ENCODE measurements at regions not wholly inside any gene's neighbourhood (a gene's known extent, or its start where the extent isn't known, plus 50 kb on each side); places are given as distances from the start of the nearest gene placed in this dataset.

DNA sequence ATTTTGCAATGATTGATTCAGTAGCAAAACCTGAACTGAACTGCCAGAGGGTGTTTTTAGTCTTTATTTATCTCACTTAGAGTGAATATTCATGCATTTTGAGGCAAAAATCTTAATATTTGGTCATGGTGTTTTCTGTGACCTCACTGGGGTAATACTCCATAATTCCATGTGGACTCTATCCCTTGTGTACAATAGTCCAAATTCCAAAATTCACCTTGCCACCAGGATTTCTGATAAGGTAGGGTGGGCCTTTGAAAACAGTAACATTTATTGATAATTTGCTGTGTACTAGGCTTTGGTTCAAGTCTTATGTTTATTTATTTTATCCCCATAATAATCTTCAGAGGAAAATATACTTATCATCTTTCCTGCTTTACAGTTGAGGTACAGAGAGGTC lies 68.4 kb upstream of the PDE5A start:
- TF ChIP-seq PHTF2 (CRISPR knock-in tag; IDR thresholded peaks at IDR 0.05) (no peak), ZNF175 (CRISPR knock-in tag; IDR thresholded peaks at IDR 0.05; ENCODE audit: low read depth) (no peak), WHSC1 (IDR thresholded peaks at IDR 0.05; ENCODE audit: low read length) (no peak), TAF1 (IDR thresholded peaks at IDR 0.05; ENCODE audit: control insufficient read depth, extremely low read depth, insufficient read depth, low read length, severe bottlenecking) (no peak), ZSCAN29 (IDR thresholded peaks at IDR 0.05) (no peak), POLR2AphosphoS5 (IDR thresholded peaks at IDR 0.05; ENCODE audit: control insufficient read depth, insufficient read depth, low read depth, low read length) (no peak), GATAD2B (IDR thresholded peaks at IDR 0.05; ENCODE audit: borderline replicate concordance) (no peak), FOSL1 (tag; conservative IDR thresholded peaks at IDR 0.05) (no peak), ZKSCAN8 (CRISPR knock-in tag; IDR thresholded peaks at IDR 0.05) (no peak), PHF20 (IDR thresholded peaks at IDR 0.05; ENCODE audit: partially characterized antibody) (no peak)
- TF ChIP-seq, protein P1, sequence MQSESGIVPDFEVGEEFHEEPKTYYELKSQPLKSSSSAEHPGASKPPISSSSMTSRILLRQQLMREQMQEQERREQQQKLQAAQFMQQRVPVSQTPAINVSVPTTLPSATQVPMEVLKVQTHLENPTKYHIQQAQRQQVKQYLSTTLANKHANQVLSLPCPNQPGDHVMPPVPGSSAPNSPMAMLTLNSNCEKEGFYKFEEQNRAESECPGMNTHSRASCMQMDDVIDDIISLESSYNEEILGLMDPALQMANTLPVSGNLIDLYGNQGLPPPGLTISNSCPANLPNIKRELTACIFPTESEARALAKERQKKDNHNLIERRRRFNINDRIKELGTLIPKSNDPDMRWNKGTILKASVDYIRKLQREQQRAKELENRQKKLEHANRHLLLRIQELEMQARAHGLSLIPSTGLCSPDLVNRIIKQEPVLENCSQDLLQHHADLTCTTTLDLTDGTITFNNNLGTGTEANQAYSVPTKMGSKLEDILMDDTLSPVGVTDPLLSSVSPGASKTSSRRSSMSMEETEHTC (IDR thresholded peaks at IDR 0.05): no peak
- TF ChIP-seq, protein P2, sequence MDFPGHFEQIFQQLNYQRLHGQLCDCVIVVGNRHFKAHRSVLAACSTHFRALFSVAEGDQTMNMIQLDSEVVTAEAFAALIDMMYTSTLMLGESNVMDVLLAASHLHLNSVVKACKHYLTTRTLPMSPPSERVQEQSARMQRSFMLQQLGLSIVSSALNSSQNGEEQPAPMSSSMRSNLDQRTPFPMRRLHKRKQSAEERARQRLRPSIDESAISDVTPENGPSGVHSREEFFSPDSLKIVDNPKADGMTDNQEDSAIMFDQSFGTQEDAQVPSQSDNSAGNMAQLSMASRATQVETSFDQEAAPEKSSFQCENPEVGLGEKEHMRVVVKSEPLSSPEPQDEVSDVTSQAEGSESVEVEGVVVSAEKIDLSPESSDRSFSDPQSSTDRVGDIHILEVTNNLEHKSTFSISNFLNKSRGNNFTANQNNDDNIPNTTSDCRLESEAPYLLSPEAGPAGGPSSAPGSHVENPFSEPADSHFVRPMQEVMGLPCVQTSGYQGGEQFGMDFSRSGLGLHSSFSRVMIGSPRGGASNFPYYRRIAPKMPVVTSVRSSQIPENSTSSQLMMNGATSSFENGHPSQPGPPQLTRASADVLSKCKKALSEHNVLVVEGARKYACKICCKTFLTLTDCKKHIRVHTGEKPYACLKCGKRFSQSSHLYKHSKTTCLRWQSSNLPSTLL (IDR thresholded peaks at IDR 0.05): no peak
- TF ChIP-seq, protein P3, sequence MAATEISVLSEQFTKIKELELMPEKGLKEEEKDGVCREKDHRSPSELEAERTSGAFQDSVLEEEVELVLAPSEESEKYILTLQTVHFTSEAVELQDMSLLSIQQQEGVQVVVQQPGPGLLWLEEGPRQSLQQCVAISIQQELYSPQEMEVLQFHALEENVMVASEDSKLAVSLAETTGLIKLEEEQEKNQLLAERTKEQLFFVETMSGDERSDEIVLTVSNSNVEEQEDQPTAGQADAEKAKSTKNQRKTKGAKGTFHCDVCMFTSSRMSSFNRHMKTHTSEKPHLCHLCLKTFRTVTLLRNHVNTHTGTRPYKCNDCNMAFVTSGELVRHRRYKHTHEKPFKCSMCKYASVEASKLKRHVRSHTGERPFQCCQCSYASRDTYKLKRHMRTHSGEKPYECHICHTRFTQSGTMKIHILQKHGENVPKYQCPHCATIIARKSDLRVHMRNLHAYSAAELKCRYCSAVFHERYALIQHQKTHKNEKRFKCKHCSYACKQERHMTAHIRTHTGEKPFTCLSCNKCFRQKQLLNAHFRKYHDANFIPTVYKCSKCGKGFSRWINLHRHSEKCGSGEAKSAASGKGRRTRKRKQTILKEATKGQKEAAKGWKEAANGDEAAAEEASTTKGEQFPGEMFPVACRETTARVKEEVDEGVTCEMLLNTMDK (IDR thresholded peaks at IDR 0.05; ENCODE audit: borderline replicate concordance, insufficient read depth, low read depth, low read length, poor library complexity, severe bottlenecking): no peak
- no peak for ATAC-seq
- H3K9ac ChIP-seq (ENCODE audit: insufficient read depth in 1 of 2, low read depth in 2 of 2, low read length in 2 of 2): no peak overlapping the region
- no peaks in the 10 kb centered on the region for H3K79me2 ChIP-seq (ENCODE audit: control insufficient read depth, insufficient read depth, low read length)
- no peaks in the 10 kb centered on the region for H4K20me1 ChIP-seq (replicated peaks; ENCODE audit: control insufficient read depth, insufficient read depth, low read length)
- no peaks in the 10 kb centered on the region for H3K9me1 ChIP-seq (ENCODE audit: control insufficient read depth, insufficient read depth, low read length)
- in situ Hi-C loops (cut with MboI): no loop called here
- H3K4me2 ChIP-seq (ENCODE audit: insufficient read depth, low read length): no peak overlapping the region
- POLR2A ChIA-PET: no interaction called here
- H2AFZ ChIP-seq (ENCODE audit: low read depth, low read length): no peak overlapping the region
- no peak overlapping the region for H3K4me3 ChIP-seq
- H3K9me3 ChIP-seq (replicated peaks; ENCODE audit: control insufficient read depth, insufficient read depth, low read depth, low read length): no peaks in the 10 kb centered on the region
- H3K27me3 ChIP-seq (ENCODE audit: control insufficient read depth in 2 of 2, insufficient read depth in 2 of 2, low read length in 2 of 2): no peaks in the 10 kb centered on the region
- DNase-seq (ENCODE audit: extremely low read depth in 1 of 4, low spot score in 3 of 4): no peak
- CTCF ChIA-PET (ENCODE audit: low intra/inter-chr PET ratio): no interaction called here
- no peak overlapping the region for H3K27ac ChIP-seq (ENCODE audit: extremely low read depth, low read depth, low read length)
- intact Hi-C loops (cut with micrococcal nuclease): no loop called here
- FAIRE-seq: no peak
- no peaks in the 10 kb centered on the region for H3K36me3 ChIP-seq (ENCODE audit: control insufficient read depth, insufficient read depth, low read length)
- BruUV-seq (replicated peaks): no TSS peak
- no peaks in the 10 kb centered on the region for H3K4me1 ChIP-seq (replicated peaks in 1 of 2; ENCODE audit: control insufficient read depth in 2 of 2, insufficient read depth in 2 of 2, low read length in 2 of 2)

Measured in K562 (cell line).